ENCODE measurements at regions not wholly inside any gene's neighbourhood (a gene's known extent, or its start where the extent isn't known, plus 50 kb on each side); places are given as distances from the start of the nearest gene placed in this dataset.
"Not testable (repeated sequence)": the region's sequence is repeated elsewhere in the genome, so short reads cannot be mapped to it uniquely, and the experiment has no call there.

DNA sequence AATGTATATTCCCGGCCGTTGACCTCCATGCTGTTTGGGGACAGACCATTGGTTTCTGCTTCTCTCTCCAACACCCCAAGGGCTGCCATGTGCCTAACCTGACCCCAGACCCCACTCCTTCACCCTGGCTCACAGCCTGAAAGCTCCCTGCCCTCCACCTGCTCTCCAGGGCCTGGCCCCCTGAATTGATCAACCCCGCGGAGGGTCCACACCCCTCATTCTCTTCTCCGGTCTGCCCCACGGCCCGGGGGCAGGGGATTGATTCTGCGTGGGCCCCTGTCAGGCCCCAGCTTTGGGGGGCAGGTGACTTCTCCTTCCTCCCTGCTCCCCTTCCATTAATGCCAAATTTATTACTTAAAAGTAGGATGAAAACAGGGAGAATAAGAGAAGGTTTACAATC lies 113.3 kb downstream of the CRLF3 start:
- TF ChIP-seq, protein P1, sequence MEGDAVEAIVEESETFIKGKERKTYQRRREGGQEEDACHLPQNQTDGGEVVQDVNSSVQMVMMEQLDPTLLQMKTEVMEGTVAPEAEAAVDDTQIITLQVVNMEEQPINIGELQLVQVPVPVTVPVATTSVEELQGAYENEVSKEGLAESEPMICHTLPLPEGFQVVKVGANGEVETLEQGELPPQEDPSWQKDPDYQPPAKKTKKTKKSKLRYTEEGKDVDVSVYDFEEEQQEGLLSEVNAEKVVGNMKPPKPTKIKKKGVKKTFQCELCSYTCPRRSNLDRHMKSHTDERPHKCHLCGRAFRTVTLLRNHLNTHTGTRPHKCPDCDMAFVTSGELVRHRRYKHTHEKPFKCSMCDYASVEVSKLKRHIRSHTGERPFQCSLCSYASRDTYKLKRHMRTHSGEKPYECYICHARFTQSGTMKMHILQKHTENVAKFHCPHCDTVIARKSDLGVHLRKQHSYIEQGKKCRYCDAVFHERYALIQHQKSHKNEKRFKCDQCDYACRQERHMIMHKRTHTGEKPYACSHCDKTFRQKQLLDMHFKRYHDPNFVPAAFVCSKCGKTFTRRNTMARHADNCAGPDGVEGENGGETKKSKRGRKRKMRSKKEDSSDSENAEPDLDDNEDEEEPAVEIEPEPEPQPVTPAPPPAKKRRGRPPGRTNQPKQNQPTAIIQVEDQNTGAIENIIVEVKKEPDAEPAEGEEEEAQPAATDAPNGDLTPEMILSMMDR (IDR thresholded peaks at IDR 0.05) = not testable (repeated sequence)
- TF ChIP-seq POLR2A (IDR thresholded peaks at IDR 0.05) = not testable (repeated sequence)

Measured in ovary (tissue), 3 donors.